Adrenal gland (tissue), 9 donors: ENCODE measurements at regions not wholly inside any gene's neighbourhood (a gene's known extent, or its start where the extent isn't known, plus 50 kb on each side); places are given as distances from the start of the nearest gene placed in this dataset.

Experiments
- DNase-seq, 7 donors: peaks; one replicate each; pipeline ENCODE4 v3.0.0-alpha.2; 2019 to 2020
- H3K27ac ChIP-seq, 5 donors: fragments of 200-600 bp; sonication (generic) in 4 of 5; 1 replicate in 3 of 5; 2 replicates in 2 of 5; pipeline versions ENCODE4 v1.5.1 to v1.8.0; 2016 to 2020; ENCODE audit warnings: mild to moderate bottlenecking in 1 of 5
- H3K27me3 ChIP-seq: fragments of 200-600 bp; 2 replicates; pipeline ENCODE4 v1.8.0; 2021
- H3K36me3 ChIP-seq, 2 donors: fragments of 200-600 bp; replicated peaks in 1 of 2; 1 replicate in 1 of 2; 2 replicates in 1 of 2; pipeline versions ENCODE4 v1.5.1 to v1.8.0; 2018 to 2022
- H3K4me1 ChIP-seq, 2 donors: fragments of 200-600 bp; replicated peaks in 1 of 2; 1 replicate in 1 of 2; 2 replicates in 1 of 2; pipeline versions ENCODE4 v1.5.1 to v1.8.0; 2018 to 2021
- H3K4me3 ChIP-seq, 4 donors: fragments of 200-600 bp; sonication (generic) in 3 of 4; one replicate each; pipeline ENCODE4 v1.5.1; 2016 to 2018
- H3K9me3 ChIP-seq, 3 donors: fragments of 200-600 bp; sonication (generic) in 1 of 3; replicated peaks in 1 of 3; 1 replicate in 2 of 3; 2 replicates in 1 of 3; pipeline versions ENCODE4 v1.5.1 to v1.8.0; 2016 to 2021
- CTCF ChIP-seq, 6 experiments: fragments of 450-650 bp in 4 of 6; fragments of 200-600 bp in 2 of 6; sonication (generic) in 1 of 6; IDR thresholded peaks; 1 replicate in 5 of 6; 2 replicates in 1 of 6; pipeline versions ENCODE4 v1.5.1 to v1.8.0; 2016 to 2021; ENCODE audit warnings: antibody characterized with exemption in 6 of 6, mild to moderate bottlenecking in 2 of 6, moderate library complexity in 1 of 6
- POLR2A ChIP-seq, 2 donors: fragments of 450-650 bp; IDR thresholded peaks; one replicate each; pipeline ENCODE4 v1.6.1; 2017; ENCODE audit warnings: antibody characterized with exemption in 2 of 2, mild to moderate bottlenecking in 2 of 2, moderate library complexity in 1 of 2
- WGBS, 4 donors: extraction: QIAGEN DNeasy Blood & Tissue Kit in 2 of 4; methylation state at CpG; one replicate each; pipeline versions ENCODE4 v1.1.5 to v1.1.7; 2013 to 2017; 5-methylcytosine and 5-hydroxymethylcytosine counted together
- intact Hi-C, 2 donors: fragments of 100-400 bp; cut with DNase I; formaldehyde crosslinking; loops; one replicate each; pipeline versions ENCODE4 v1.14.1 to v1.15.0; 2022 to 2023
- donor health status: healthy with polysubstance abuse.
- donor health status: Bipolar disorder and iron deficiency.
- donor health status: DM: yes; HTN: yes; CAD: no.
- donor health status: DM: no; HTN: no; CAD: no.
- donor health status: DM: no; HTN: no; CAD: no.

GRCh38 chr4:72909461-72909860 is 160.1 kb downstream of the COX18 start:
- TF ChIP-seq POLR2A (IDR thresholded peaks at IDR 0.05) (no peak), CTCF (IDR thresholded peaks at IDR 0.05) (peak in 1 of 6 experiments; percentile 14)
- no peaks in the 10 kb centered on the region for H3K27me3 ChIP-seq
- DNase-seq = no peak
- H3K4me3 ChIP-seq = no peak overlapping the region
- H3K36me3 ChIP-seq = no peaks in the 10 kb centered on the region
- no peaks in the 10 kb centered on the region for H3K4me1 ChIP-seq
- WGBS, 4 donors = 4 to 14% (median 10%) methylated on average over 1 of the region's 1 CpG
- H3K9me3 ChIP-seq = no peaks in the 10 kb centered on the region
- no peak overlapping the region for H3K27ac ChIP-seq
- intact Hi-C loops = no loop called here

GRCh38 chr4:72902354-72902753 is 167.2 kb downstream of the COX18 start:
- no peaks in the 10 kb centered on the region for H3K27me3 ChIP-seq
- TF ChIP-seq CTCF (IDR thresholded peaks at IDR 0.05) = no peak
- DNase-seq = no peak
- WGBS, 4 donors = 0 to 43% (median 19%) methylated on average over 1 of the region's 1 CpG
- no peak overlapping the region for H3K27ac ChIP-seq
- H3K4me1 ChIP-seq = no peaks in the 10 kb centered on the region
- no peaks in the 10 kb centered on the region for H3K9me3 ChIP-seq
- H3K36me3 ChIP-seq = no peaks in the 10 kb centered on the region
- H3K4me3 ChIP-seq = no peak overlapping the region
- intact Hi-C loops = no loop called here

- no peaks in the 10 kb centered on the region for H3K4me1 ChIP-seq
- no peaks in the 10 kb centered on the region for H3K36me3 ChIP-seq
- 41 to 62% (median 52%) methylated on average over 2 of the region's 2 CpGs for WGBS, 4 donors
- intact Hi-C loops = no loop called here
- H3K9me3 ChIP-seq = no peaks in the 10 kb centered on the region
- no peak overlapping the region for H3K27ac ChIP-seq
- DNase-seq = no peak
- H3K4me3 ChIP-seq = no peak overlapping the region
- TF ChIP-seq CTCF (IDR thresholded peaks at IDR 0.05) = no peak
- no peak for TF ChIP-seq POLR2A (IDR thresholded peaks at IDR 0.05)
- no peaks in the 10 kb centered on the region for H3K27me3 ChIP-seq
Observed at GRCh38 chr4:72901553-72901952, 168.0 kb downstream of the COX18 start.

GRCh38 chr4:72900952-72901351 is 168.6 kb downstream of the COX18 start:
- Histone ChIP-seq H3K36me3 (no peaks in the 10 kb centered on the region), H3K9me3 (no peaks in the 10 kb centered on the region), H3K27ac (no peak overlapping the region), H3K4me3 (no peak overlapping the region), H3K27me3 (no peaks in the 10 kb centered on the region), H3K4me1 (no peaks in the 10 kb centered on the region)
- intact Hi-C loops = no loop called here
- no peak for TF ChIP-seq CTCF (IDR thresholded peaks at IDR 0.05)
- TF ChIP-seq POLR2A (IDR thresholded peaks at IDR 0.05) = no peak
- no peak for DNase-seq
- 30 to 60% (median 47%) methylated on average over 1 to 2 of the region's 2 CpGs for WGBS, 4 donors
